ENCODE measurements at regions not wholly inside any gene's neighbourhood (a gene's known extent, or its start where the extent isn't known, plus 50 kb on each side); places are given as distances from the start of the nearest gene placed in this dataset.
"Not testable (repeated sequence)": the region's sequence is repeated elsewhere in the genome, so short reads cannot be mapped to it uniquely, and the experiment has no call there.

DNA sequence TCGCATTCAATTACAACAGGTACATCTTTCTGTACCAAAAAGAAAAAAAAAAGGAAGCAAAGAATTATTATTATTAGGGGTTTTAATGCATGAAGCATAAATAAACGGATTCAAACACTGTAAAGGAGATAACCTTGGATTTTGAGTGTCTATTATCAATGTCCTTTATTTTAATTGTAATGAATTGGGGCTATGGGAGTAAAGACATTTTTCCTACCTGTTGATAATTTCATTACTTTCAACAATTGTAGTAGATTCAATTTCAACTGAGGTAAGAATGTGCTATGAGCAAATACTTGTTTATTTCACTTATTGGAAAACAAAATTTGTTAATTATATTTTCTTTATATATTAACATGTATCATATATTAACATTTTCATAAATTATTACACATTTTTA, 855.6 kb downstream of the KCNJ2 start:
- no peak for DNase-seq
- Mint-ChIP-seq H3K36me3 (no peaks in the 10 kb centered on the region), H3K4me1 (ENCODE audit: low read depth) (no peaks in the 10 kb centered on the region), H3K27me3 (no peaks in the 10 kb centered on the region), H3K9me3 (no peaks in the 10 kb centered on the region), H3K27ac (no peak overlapping the region), H3K4me3 (no peak overlapping the region)
- intact Hi-C loops (cut with micrococcal nuclease) = no loop called here
- ChIA-PET CTCF (no interaction called here), POLR2A (no interaction called here)

DNA sequence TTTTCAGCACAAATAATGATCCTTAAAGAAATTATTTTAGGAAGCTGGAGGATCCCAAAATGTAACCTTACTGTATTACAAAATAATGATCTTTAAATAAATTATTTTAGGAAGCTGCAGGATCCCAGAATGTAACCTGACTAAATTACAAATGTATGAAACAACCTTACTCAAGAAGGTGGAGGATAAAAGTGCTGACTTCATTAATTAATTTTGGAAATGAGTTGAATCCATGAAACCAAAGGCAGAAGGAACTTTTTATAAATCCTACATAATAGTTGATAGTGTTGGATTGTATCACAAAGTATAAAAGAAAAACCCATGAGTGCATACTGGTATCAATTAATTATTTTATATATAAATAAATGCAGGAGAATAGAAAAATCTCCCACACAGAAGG, 859.9 kb downstream of the KCNJ2 start:
- no peaks in the 10 kb centered on the region for H3K4me1 Mint-ChIP-seq (ENCODE audit: low read depth)
- no peak overlapping the region for H3K27ac Mint-ChIP-seq
- no peaks in the 10 kb centered on the region for H3K36me3 Mint-ChIP-seq
- ChIA-PET CTCF (no interaction called here), POLR2A (no interaction called here)
- H3K9me3 Mint-ChIP-seq = no peaks in the 10 kb centered on the region
- intact Hi-C loops (cut with micrococcal nuclease) = no loop called here
- no peak overlapping the region for H3K4me3 Mint-ChIP-seq
- no peak for DNase-seq
- H3K27me3 Mint-ChIP-seq = no peaks in the 10 kb centered on the region

DNA sequence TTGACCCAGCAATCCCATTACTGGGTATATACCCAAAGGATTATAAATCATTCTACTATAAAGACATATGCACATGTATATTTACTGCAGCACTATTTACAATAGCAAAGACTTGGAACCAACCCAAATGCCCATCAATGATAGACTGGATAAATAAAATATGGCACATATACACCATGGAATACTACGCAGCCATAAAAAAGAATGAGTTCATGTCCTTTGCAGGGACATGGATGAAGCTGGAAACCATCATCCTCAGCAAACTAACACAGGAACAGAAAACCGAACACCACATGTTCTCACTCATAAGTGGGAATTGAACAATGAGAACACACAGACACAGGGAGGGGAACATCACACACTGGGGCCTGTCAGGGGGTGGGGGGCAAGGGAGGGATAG, 862.0 kb downstream of the KCNJ2 start:
- H3K4me1 Mint-ChIP-seq (ENCODE audit: low read depth); H3K4me3 Mint-ChIP-seq; H3K27ac Mint-ChIP-seq; H3K9me3 Mint-ChIP-seq; POLR2A ChIA-PET; DNase-seq; intact Hi-C loops (cut with micrococcal nuclease); CTCF ChIA-PET; H3K36me3 Mint-ChIP-seq; H3K27me3 Mint-ChIP-seq: not testable (repeated sequence)

DNA sequence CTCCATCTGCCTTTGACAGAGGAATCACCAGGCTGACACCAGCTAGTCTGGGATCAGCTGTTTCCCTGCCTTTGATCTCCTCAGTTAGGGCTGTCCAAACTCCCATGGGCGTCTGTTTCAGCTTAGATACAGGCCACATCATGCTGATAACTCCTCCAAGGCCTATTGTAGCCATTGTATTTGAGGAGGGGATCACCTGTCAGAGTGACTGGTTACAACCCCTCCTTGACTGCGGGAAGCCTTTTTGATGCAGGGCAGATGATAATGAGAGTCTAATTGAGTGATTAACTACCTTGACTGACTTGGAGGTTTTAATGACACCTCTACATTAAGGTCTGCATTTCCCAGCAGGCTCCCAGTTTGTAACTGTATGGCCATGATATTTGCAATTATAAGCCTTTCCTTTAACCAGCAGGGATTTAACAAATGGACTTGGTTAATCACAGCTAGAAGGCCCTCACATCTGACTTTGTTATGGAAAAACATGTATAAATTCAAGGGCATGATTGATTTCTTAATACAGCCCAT, 863.5 kb downstream of the KCNJ2 start:
- Mint-ChIP-seq H3K36me3 (no peaks in the 10 kb centered on the region), H3K9me3 (no peaks in the 10 kb centered on the region), H3K27me3 (no peaks in the 10 kb centered on the region), H3K27ac (no peak overlapping the region), H3K4me1 (ENCODE audit: low read depth) (no peaks in the 10 kb centered on the region), H3K4me3 (no peak overlapping the region)
- intact Hi-C loops (cut with micrococcal nuclease) = no loop called here
- POLR2A ChIA-PET = no interaction called here
- DNase-seq = no peak
- CTCF ChIA-PET = no interaction called here

DNA sequence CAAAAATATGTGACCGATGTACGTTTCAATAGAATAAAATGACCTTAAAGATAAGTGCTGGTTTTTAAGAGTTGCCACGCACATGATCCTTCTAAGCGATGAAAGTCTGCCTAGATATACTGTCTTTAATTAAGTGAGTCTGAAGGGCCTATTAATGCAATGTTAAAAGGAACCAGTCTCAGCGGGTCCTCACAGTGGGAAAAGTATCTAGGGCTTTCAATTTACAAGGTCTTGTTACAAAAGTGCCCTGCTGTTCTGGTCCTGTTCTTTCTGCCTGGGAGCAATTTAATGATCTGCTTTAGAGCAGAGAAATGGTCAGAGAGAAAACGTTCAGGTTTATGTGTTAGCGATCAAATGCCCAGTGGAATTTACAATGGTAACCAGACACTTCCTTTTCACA, 864.0 kb downstream of the KCNJ2 start:
- ChIA-PET CTCF (no interaction called here), POLR2A (no interaction called here)
- Mint-ChIP-seq H3K4me1 (ENCODE audit: low read depth) (no peaks in the 10 kb centered on the region), H3K27me3 (no peaks in the 10 kb centered on the region), H3K27ac (no peak overlapping the region), H3K36me3 (no peaks in the 10 kb centered on the region), H3K4me3 (no peak overlapping the region), H3K9me3 (peaks cover 3% of the 10 kb centered on the region)
- no peak for DNase-seq
- intact Hi-C loops (cut with micrococcal nuclease) = no loop called here

DNA sequence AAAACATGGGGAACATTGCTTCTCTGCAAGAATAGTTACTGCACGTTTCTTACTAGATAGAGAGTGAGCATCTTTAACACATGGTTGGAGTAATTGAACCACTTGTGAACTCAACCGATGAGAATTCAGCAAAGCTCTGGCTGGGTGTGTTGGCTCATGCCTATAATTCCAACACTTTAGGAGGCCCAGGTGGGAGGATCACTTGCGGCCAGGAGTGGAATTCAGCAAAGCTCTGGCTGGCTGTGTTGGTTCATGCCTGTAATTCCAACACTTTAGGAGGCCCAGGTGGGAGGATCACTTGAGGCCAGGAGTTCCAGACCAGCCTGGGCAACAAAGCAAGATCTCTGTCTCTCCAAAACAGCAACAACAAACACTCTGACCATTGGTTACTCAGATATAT, 865.9 kb downstream of the KCNJ2 start:
- intact Hi-C loops (cut with micrococcal nuclease) = no loop called here
- Mint-ChIP-seq H3K4me3 (no peak overlapping the region), H3K36me3 (no peaks in the 10 kb centered on the region), H3K27ac (no peak overlapping the region), H3K4me1 (ENCODE audit: low read depth) (no peaks in the 10 kb centered on the region), H3K27me3 (no peaks in the 10 kb centered on the region), H3K9me3 (peaks cover 4% of the 10 kb centered on the region)
- POLR2A ChIA-PET = no interaction called here
- no peak for DNase-seq
- CTCF ChIA-PET = no interaction called here

DNA sequence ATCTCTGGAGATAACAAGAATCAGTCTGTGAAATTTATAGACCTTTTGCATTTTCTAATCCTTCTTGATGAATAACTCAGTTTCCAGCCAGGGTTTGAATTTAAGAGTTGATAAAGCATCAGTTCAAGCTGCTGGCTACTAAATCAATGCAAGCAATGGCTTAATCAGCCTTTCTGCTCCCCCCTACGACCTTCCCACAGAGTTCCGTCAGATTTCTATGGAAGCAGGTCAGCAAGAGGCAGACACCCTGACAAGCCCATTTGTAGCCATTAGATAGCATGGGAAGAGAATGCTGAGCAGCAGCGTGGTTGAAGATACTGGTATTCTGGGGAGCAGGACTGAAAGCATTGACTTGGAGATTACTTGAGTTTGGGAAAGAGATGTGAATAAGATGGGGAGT, 868.1 kb downstream of the KCNJ2 start:
- no peaks in the 10 kb centered on the region for H3K27me3 Mint-ChIP-seq
- DNase-seq = no peak
- POLR2A ChIA-PET = no interaction called here

DNA sequence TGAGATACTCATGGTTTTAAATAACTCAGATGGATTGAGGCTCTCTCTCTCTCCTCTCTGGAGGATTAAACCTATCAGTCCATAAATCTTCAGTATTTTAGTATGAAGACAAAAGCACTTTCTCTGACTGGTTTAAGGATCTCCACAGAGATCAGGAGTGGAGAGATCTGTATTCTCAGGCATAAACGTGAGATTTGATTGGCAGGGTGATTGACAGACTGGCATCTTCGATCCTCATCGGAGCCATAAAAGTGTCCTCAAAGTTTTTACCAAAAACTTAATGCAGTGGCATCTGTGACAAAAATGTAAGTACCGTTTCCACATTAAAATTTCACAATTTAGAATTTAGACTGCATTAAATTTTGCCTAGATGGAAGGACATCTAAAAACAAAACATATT, 870.1 kb downstream of the KCNJ2 start:
- no peak for DNase-seq
- Mint-ChIP-seq H3K27ac (no peak overlapping the region), H3K4me3 (no peak overlapping the region), H3K9me3 (peaks cover 7% of the 10 kb centered on the region), H3K27me3 (no peaks in the 10 kb centered on the region), H3K4me1 (ENCODE audit: low read depth) (no peaks in the 10 kb centered on the region), H3K36me3 (no peaks in the 10 kb centered on the region)
- POLR2A ChIA-PET = no interaction called here
- CTCF ChIA-PET = no interaction called here
- intact Hi-C loops (cut with micrococcal nuclease) = no loop called here

More for the DNA sequence above, 868.1 kb downstream of the KCNJ2 start:
- CTCF ChIA-PET = no interaction called here
- Mint-ChIP-seq H3K36me3 (no peaks in the 10 kb centered on the region), H3K9me3 (peaks cover 4% of the 10 kb centered on the region), H3K4me3 (no peak overlapping the region), H3K4me1 (ENCODE audit: low read depth) (no peaks in the 10 kb centered on the region), H3K27ac (no peak overlapping the region)
- intact Hi-C loops (cut with micrococcal nuclease) = no loop called here

DNA sequence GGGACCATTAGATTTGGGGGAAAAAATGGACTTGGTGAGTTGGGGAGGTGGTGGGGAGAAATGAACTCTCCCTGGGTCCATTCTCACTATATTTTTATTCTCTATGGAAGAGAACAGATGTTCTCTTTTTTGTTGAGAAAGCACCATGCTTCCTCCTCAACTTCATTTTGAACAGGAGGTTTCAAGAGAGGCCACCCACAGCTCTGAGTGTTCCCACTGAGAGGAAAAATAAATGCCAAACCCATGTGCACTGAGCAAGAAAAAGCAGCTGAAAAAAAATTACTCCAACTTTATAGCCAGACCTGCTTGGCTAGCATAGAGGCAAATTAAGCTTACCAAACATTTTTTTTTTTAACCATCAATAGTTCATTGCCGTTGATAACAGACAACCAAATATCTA, 883.6 kb downstream of the KCNJ2 start:
- intact Hi-C loops (cut with micrococcal nuclease) = no loop called here
- POLR2A ChIA-PET = no interaction called here
- no peak for DNase-seq
- H3K36me3 Mint-ChIP-seq = no peaks in the 10 kb centered on the region
- H3K4me1 Mint-ChIP-seq (ENCODE audit: low read depth) = no peaks in the 10 kb centered on the region
- peaks cover 8% of the 10 kb centered on the region for H3K9me3 Mint-ChIP-seq
- CTCF ChIA-PET = no interaction called here
- no peaks in the 10 kb centered on the region for H3K27me3 Mint-ChIP-seq
- no peak overlapping the region for H3K4me3 Mint-ChIP-seq
- no peak overlapping the region for H3K27ac Mint-ChIP-seq

DNA sequence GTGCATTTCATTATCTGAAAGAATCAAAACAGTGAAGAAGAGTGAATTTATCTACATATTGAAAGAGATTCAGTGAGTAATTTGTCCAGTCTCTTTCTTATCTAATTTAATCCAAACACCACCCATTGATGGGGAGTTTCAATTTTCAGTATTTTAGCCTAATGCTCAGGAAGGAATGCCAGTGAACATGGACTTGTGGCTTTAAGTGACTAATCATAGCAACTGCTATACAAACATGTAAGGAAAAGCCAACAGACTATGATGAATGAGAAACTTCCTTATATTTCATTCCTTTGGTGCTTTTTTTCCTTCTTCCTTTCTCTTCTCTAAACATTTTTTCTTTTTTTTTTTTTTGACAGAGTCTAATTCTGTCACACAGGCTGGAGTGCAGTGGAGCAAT, 885.8 kb downstream of the KCNJ2 start:
- no peak overlapping the region for H3K27ac Mint-ChIP-seq
- ChIA-PET CTCF (no interaction called here), POLR2A (no interaction called here)
- H3K9me3 Mint-ChIP-seq = peaks cover 11% of the 10 kb centered on the region
- H3K36me3 Mint-ChIP-seq = no peaks in the 10 kb centered on the region
- H3K27me3 Mint-ChIP-seq = no peaks in the 10 kb centered on the region
- H3K4me3 Mint-ChIP-seq = no peak overlapping the region
- no peaks in the 10 kb centered on the region for H3K4me1 Mint-ChIP-seq (ENCODE audit: low read depth)
- no peak for DNase-seq
- intact Hi-C loops (cut with micrococcal nuclease) = no loop called here

DNA sequence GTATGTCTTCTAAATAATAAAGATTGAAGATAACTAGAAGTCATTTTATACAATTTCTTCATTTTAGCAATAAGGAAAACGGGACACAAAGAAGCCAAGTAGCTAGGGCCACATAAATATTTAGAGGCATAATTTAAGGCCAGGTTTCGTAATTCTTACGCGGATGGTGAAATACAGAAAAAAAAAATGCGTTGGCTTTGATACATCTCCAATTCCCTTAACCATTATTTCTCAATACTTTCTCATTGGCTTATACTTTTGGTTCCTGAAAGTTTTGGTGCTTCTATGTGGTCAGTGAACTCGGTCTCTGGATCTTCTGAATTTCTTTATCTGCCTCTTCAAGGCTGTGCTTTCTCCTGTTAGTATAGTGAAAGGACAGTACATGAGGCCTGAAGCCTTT, 888.1 kb downstream of the KCNJ2 start:
- H3K27ac Mint-ChIP-seq = no peak overlapping the region
- ChIA-PET POLR2A (no interaction called here), CTCF (no interaction called here)
- intact Hi-C loops (cut with micrococcal nuclease) = no loop called here
- H3K27me3 Mint-ChIP-seq = no peaks in the 10 kb centered on the region
- H3K36me3 Mint-ChIP-seq = no peaks in the 10 kb centered on the region
- H3K4me3 Mint-ChIP-seq = no peak overlapping the region
- H3K4me1 Mint-ChIP-seq (ENCODE audit: low read depth) = no peaks in the 10 kb centered on the region
- peaks cover 19% of the 10 kb centered on the region for H3K9me3 Mint-ChIP-seq
- no peak for DNase-seq

DNA sequence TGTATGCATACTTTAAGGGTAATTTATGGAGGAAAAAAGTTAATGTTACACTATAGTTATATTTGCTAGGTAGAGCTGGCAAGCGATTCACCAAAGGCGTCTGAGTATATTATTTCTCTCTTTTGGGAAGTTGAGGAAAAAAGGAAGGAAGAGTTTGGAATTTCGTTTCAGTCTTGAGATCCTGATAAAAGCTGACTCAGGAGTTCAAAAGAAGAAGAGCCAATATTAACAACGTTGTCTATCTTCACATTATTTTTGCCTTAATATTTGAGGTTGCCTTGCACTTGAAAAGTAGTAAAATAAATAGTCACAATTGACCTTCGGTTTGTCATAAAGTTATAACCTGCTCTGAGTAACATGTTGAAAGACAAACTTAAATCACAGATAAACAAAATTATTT, 888.6 kb downstream of the KCNJ2 start:
- Mint-ChIP-seq H3K36me3 (no peaks in the 10 kb centered on the region), H3K4me3 (no peak overlapping the region), H3K9me3 (peaks cover 17% of the 10 kb centered on the region), H3K27me3 (no peaks in the 10 kb centered on the region), H3K27ac (no peak overlapping the region), H3K4me1 (ENCODE audit: low read depth) (no peaks in the 10 kb centered on the region)
- intact Hi-C loops (cut with micrococcal nuclease) = no loop called here
- ChIA-PET CTCF (no interaction called here), POLR2A (no interaction called here)
- DNase-seq = no peak

DNA sequence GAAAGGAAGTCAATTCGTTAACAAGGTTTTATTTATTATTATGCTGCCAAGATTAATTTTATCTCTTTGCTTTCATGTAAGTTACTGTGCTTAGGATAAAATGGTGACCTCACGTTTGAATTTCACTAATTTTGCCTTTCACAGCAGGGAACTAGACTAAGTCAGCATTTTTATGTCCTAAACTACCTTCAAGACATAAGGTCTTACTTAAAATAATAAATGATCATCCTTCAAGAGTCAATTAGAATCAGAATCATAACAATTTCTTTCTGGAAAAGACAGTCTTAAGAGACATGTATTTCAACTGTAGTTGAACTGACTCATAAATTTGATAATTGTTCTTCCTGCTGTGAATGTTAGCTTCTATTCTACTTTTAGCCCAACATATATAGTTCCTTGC, 893.8 kb downstream of the KCNJ2 start:
- POLR2A ChIA-PET = no interaction called here
- CTCF ChIA-PET = no interaction called here
- intact Hi-C loops (cut with micrococcal nuclease) = no loop called here
- DNase-seq = no peak
- no peaks in the 10 kb centered on the region for H3K4me1 Mint-ChIP-seq (ENCODE audit: low read depth)
- H3K4me3 Mint-ChIP-seq = no peak overlapping the region
- H3K27ac Mint-ChIP-seq = no peak overlapping the region
- H3K9me3 Mint-ChIP-seq = peaks cover 19% of the 10 kb centered on the region
- H3K27me3 Mint-ChIP-seq = no peaks in the 10 kb centered on the region
- no peaks in the 10 kb centered on the region for H3K36me3 Mint-ChIP-seq

DNA sequence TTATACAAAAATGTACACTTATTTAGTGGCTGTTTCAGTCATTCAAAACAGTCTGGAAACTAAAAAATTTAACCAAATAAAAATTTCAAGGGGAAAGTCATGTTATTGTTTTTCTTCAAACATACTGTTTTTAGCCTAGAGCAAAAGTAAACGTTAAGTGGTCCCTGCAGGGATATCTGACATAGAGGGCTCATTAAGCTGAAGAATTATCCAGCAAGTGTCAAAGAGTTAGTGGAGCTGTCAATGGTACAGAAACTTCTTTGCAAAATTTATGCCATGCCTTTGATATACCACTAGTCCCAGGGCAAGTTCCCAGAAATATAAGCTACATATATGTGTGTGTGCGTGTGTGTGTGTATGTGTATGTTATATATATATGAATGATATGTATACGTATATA, 894.2 kb downstream of the KCNJ2 start:
- ChIA-PET CTCF (no interaction called here), POLR2A (no interaction called here)
- H3K4me3 Mint-ChIP-seq = no peak overlapping the region
- intact Hi-C loops (cut with micrococcal nuclease) = no loop called here
- no peak overlapping the region for H3K27ac Mint-ChIP-seq
- no peaks in the 10 kb centered on the region for H3K36me3 Mint-ChIP-seq
- H3K27me3 Mint-ChIP-seq = no peaks in the 10 kb centered on the region
- DNase-seq = no peak
- peaks cover 19% of the 10 kb centered on the region for H3K9me3 Mint-ChIP-seq
- H3K4me1 Mint-ChIP-seq (ENCODE audit: low read depth) = no peaks in the 10 kb centered on the region
